ENCODE measurements at regions not wholly inside any gene's neighbourhood (a gene's known extent, or its start where the extent isn't known, plus 50 kb on each side); places are given as distances from the start of the nearest gene placed in this dataset.

DNA sequence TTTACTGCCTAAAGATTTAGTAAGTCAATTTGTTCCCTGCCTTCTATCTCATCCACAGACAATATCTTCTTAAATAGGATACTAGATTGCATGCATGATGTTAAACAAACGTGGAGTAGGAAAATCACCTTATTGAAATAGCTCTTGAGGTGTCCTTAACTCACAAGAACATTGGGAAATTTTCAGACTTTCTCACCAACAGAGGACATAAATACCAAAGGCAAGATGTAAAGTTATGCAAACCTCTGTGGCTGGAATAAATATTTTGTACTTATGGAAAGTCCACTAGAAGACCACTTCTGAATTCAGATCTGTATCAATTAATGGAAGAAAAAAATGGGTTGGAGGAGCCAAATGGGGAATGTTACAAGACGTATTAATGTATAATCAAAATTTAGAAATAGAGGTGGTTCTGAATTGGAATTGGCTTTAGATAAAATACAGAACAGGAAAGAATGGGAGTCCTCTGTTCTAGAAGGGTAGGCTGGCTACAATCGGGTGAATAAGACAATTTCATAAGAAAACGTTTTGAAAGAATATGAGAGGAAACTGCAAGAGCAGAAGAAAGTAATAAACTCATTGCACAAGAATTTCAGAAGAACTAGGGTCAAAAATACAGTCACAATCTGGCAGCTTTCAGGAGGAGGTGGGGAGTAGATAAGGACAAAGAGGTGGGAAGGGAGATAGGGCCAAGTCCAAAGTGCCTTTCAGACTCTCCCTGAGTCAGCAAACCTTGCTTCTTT lies 69.3 kb upstream of the FN1 start:
- Histone ChIP-seq H3K79me2 (ENCODE audit: control insufficient read depth in 1 of 2, insufficient read depth in 2 of 2, low read length in 2 of 2) (no peaks in the 10 kb centered on the region), H4K8ac (ENCODE audit: extremely low read depth, insufficient read depth, low read length) (no peak overlapping the region), H3K4me2 (ENCODE audit: insufficient read depth in 1 of 2, low read depth in 2 of 2, low read length in 2 of 2) (no peak overlapping the region), H3K56ac (replicated peaks; ENCODE audit: insufficient read length, low read depth, low read length) (no peak overlapping the region), H2AFZ (ENCODE audit: low read length) (no peak overlapping the region), H4K5ac (ENCODE audit: insufficient read length, low read depth, low read length) (no peak overlapping the region), H3K14ac (ENCODE audit: insufficient read length) (no peak overlapping the region), H2BK5ac (ENCODE audit: low read depth, low read length) (no peak overlapping the region), H3K18ac (ENCODE audit: extremely low read depth, low read length) (no peak overlapping the region), H3K4me1 (replicated peaks in 1 of 4; ENCODE audit: control insufficient read depth in 3 of 4, insufficient read depth in 4 of 4, low read length in 3 of 4) (no peaks in the 10 kb centered on the region), H3K36me3 (ENCODE audit: control insufficient read depth in 2 of 4, insufficient read depth in 4 of 4, low read length in 3 of 4) (no peaks in the 10 kb centered on the region), H3K9ac (replicated peaks in 1 of 4; ENCODE audit: extremely low read depth in 1 of 4, low read depth in 3 of 4, low read length in 3 of 4) (no peak overlapping the region), H3K23me2 (ENCODE audit: low read depth, low read length) (no peaks in the 10 kb centered on the region), H3K23ac (ENCODE audit: insufficient read length) (no peak overlapping the region), H3K79me1 (ENCODE audit: low read depth, low read length) (no peaks in the 10 kb centered on the region), H2BK20ac (ENCODE audit: low read length) (no peak overlapping the region), H3K27me3 (replicated peaks in 1 of 4; ENCODE audit: control insufficient read depth in 3 of 4, extremely low read depth in 1 of 4, insufficient read depth in 3 of 4, low read length in 3 of 4) (no peaks in the 10 kb centered on the region), H3K4me3 (ENCODE audit: extremely low read depth in 1 of 4, insufficient read depth in 2 of 4, low read depth in 3 of 4, low read length in 4 of 4) (no peak overlapping the region), H3K27ac (ENCODE audit: low read depth, low read length) (no peak overlapping the region), H2AK5ac (ENCODE audit: low read depth, low read length) (no peak overlapping the region), H2BK15ac (ENCODE audit: low read length) (no peak overlapping the region), H2BK120ac (replicated peaks; ENCODE audit: low read depth, low read length) (no peak overlapping the region), H3K9me3 (ENCODE audit: insufficient read depth in 2 of 2, low read depth in 1 of 2, low read length in 1 of 2) (no peaks in the 10 kb centered on the region), H2BK12ac (ENCODE audit: low read depth, low read length) (no peak overlapping the region), H3K4ac (replicated peaks; ENCODE audit: insufficient read length, low read depth, low read length) (no peak overlapping the region), H4K91ac (replicated peaks; ENCODE audit: insufficient read length, low read length) (no peak overlapping the region), H4K20me1 (replicated peaks in 1 of 2; ENCODE audit: control insufficient read depth in 1 of 2, insufficient read depth in 2 of 2, low read length in 2 of 2) (no peaks in the 10 kb centered on the region)
- FAIRE-seq: no peak
- POLR2A ChIA-PET (ENCODE audit: partially characterized antibody): no interaction called here
- CTCF ChIA-PET (ENCODE audit: partially characterized antibody): interaction anchor here (0.6 to 1.0 kb wide), 2 partner anchors 15 to 178 kb away, joined by 3 read pairs; no protein-coding TSS in a partner anchor
- no peak for DNase-seq (ENCODE audit: low read depth in 1 of 2, low spot score in 2 of 2)
- 90% methylated on average over 4 of the region's 4 CpGs; no CpG with 5 or more reads in 1 of the 2 experiments for WGBS, 2 experiments (ENCODE audit: extremely low coverage in 1 of 2, insufficient coverage in 1 of 2, insufficient read length in 1 of 2, insufficient replicate concordance in 2 of 2, low coverage in 1 of 2, low lambda C conversion rate in 2 of 2, missing lambda C conversion rate in 1 of 2)
- TF ChIP-seq BACH1 (IDR thresholded peaks at IDR 0.05; ENCODE audit: low read length): no peak

Data from H1 (cell line).